ENCODE measurements at regions not wholly inside any gene's neighbourhood (a gene's known extent, or its start where the extent isn't known, plus 50 kb on each side); places are given as distances from the start of the nearest gene placed in this dataset.

GRCh38 chr2:181190711-181191110, 210.3 kb downstream of the UBE2E3 start:
- DNase-seq = no peak

DNA sequence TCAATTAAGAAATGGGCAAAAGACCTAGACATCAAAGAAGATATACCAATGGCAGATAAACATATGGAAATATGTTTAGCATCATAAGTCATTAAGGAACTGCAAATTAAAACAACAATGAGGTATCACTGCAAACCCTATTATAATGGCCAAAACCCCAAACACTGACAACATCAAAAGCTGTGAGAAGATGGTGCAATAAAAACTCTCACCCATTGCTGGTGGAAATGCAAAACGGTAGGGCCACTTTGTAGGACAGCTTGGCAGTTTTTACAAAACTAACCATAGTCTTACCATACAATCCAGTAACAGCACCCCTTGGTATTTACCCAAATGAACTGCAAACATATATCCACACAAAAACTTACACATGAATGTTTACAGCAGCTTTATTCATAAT, 213.1 kb downstream of the UBE2E3 start:
- DNase-seq = no peak

GRCh38 chr2:181196401-181196800, 216.0 kb downstream of the UBE2E3 start:
- DNase-seq = no peak

- no peak for DNase-seq
These were observed 216.8 kb downstream of the UBE2E3 start for GRCh38 chr2:181197140-181197760.

DNA sequence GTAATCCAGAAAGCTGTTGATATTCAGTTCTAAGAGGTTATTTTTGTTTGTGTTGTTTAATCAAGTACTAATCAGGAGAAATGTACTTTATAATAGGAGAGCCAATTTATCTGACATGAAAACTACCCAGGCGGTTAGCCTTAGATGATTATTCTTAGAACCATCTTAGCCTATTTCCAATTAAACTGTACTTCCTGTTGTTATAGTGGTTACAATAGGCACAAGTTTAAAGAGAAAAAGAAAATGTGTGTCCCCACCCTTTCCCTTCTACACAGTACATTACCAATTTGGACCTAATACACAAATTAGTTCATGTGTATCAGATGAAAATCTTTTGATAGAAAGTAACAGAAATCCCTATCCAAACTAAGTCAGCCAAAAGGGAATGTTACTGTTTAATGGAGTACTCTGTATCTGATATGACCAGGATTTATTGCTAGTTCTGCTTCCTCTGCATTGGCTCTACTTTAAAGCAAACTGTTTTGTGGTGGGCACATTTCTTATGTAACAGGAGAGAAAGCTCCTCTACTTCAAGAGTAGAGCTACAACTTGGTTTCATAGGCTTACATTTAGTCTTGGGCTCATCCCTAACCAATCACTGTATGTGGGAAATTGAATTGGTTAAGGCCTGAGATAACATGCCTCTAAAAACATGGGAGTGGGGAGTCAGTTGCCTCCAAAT, 217.9 kb downstream of the UBE2E3 start:
- DNase-seq = no peak

DNA sequence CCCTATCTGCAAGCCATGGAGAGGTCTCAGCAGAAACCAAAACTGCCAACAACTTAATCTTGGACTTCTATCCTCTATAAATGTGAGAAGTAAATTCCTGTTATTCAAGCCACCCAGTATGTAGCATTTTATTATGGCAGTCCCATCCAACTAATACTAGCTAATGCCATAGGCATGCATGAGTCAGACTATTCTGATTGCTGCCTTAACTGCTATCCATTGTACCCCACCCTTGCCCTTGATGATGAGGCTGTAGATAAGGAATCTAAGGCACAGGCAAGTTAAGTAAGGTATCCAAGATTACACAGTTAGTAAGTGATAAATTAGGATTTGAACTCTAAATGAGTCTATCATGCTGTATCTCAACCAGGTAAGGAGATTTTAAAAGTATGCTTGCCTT, 223.0 kb downstream of the UBE2E3 start:
- no peak for DNase-seq

GRCh38 chr2:181203916-181204315, 223.5 kb downstream of the UBE2E3 start:
- DNase-seq = no peak

GRCh38 chr2:181218401-181218821, 238.0 kb downstream of the UBE2E3 start:
- no peak for DNase-seq

- DNase-seq = no peak
These were observed 234.0 kb upstream of the ITGA4 start for GRCh38 chr2:181223234-181223633.

DNA sequence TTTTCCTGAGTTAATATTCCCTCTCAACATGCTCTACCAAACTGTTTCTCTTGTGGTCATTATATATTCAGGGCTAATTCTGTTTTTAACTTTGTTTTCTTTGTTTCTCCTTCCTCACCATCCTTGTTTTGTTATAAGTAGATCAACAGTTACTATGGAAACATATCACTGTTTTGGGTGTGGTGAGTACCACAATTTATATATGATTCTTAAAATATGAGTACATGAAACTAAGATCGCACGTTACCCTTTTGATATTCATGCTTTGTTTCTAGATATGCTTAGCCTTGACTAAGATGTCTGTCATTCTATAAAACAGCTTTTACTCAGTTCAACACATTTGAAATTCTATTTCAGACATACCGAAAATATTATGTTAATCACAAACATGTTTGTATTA, 232.3 kb upstream of the ITGA4 start:
- no peak for DNase-seq

GRCh38 chr2:181228661-181229060, 228.5 kb upstream of the ITGA4 start:
- DNase-seq = no peak

DNA sequence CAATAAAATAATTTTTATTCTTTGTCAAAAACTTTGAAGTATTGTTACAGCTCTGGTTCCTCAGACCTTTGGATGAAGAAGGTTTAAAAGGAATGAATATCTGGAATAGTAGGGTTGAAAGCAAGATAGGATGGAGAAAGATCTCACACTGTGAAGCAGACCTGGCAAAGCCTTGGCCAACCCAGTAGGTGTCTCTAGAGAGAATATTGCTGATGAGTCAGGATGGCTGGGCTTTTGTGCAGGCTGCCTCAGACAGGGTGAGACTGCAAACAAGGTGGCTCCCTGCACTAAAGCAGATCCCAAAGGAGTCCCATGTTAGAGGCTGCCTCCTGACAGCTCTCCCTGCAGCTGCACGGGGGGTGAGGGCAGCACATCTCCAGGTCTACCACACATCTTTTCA, 226.0 kb upstream of the ITGA4 start:
- DNase-seq = no peak

DNA sequence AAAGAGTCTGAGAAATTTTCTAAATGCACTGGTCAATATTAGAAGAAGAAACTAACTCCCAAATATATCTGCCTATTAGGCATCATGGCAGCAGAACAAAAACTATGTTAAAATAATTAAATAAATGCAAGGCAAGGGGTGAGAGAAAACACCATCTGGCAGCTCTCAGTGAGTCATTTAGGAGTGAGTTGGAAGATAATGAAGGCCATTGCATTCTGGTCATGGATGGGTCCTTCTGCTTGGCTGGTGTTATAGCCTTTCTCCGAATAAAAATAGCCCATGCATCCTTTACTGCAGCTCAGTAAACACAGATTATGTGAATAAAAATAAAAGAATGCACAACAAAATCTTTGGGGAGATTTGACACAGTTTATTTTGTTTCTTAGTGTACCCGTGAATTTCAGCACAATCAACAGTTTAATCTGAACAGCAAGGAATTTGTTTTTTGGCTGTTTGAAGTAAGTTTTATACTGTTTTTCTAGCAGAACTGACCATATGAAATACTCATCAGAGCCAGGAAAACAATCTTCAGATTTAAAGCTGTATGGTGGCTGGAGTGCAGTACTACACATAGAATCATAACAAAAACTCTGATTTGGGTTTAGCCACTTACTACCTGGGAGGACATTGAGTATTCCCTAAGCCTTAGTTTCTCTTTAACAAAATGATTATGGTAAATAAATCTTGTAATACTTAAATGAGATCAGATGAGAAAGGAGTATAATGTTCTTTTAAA, 225.1 kb upstream of the ITGA4 start:
- DNase-seq = no peak

- DNase-seq = no peak
These were observed 222.7 kb upstream of the ITGA4 start for GRCh38 chr2:181234487-181234891.

DNA sequence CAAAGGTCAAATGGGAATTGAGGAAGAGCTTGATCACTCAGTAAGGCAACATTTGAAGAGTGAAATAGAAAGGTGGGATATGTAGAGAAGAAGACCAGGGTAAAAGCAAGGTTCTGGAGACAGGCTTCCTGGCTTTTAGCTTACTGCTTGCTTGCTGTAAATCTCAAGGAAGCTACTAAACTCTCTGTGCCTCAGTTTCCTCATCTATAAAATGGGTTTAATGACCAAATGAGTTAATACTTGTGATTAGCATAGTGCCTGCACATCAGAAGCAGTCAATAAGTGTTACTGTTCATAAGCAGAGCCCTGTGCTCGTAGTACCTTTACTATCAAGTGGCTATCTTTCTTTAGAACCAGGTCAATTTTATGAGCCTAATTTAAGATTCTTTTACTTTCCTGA, 222.2 kb upstream of the ITGA4 start:
- DNase-seq = no peak

GRCh38 chr2:181235683-181236459, 221.3 kb upstream of the ITGA4 start:
- no peak for DNase-seq

GRCh38 chr2:181239201-181239799, 217.9 kb upstream of the ITGA4 start:
- DNase-seq = no peak

DNA sequence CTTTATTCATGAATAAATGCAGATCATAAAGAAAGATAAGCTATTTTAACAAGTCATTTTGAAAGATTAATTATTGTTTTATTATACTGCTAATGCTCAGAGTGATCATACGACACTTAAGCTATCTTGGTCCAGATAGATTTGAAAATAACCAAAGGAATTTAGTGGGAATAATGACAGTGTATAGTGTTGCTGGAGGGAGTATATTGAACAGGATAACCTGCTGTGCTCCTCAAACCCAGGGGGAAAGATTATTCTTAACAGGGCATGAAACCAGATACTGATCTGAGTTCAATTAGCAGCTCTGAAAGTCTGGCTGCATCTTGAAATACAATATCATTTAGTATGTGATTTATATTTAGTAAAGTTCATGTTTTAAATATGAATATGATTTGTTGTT, 216.3 kb upstream of the ITGA4 start:
- no peak for DNase-seq

GRCh38 chr2:181241366-181241765, 215.8 kb upstream of the ITGA4 start:
- DNase-seq = no peak

DNA sequence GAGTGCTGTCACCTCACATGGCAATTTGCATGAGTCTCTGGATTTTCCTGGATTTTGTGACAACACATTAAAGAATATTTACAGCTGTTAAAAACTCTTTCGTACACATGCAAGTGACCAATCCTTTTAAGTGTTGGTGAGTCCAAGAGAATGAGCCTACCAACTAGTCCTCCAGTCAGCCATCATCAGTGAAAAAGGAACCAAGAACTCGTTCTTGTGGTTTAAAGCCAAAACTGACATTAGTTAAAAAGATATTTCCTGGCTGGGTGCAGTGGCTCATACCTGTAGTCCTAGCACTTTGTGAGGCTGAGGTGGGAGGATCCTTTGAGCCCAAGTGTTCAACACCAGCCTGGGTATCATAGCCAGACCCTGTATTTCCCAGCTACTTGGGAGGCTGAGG, 215.4 kb upstream of the ITGA4 start:
- DNase-seq = no peak

DNA sequence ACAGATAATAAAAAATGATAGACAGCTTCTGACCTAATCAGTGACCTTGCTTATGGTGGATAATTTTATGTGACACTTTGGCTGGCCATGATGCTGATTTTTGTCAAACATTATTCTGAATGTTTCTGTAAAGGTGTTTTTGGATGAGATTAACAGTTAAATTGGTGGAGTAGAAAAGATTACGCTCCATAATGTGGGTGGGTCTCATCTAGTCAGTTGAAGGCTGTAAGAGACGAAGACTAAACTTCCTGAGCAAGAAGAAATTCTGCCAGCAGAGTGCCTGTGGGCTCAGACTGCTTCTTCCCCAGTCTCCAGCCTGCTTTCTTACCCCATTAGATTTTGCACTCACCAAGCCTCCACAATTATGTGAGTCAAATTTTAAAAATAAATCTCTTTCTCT, 214.9 kb upstream of the ITGA4 start:
- DNase-seq = no peak

GRCh38 chr2:181243319-181243718, 213.9 kb upstream of the ITGA4 start:
- no peak for DNase-seq

GRCh38 chr2:181250691-181251090, 206.5 kb upstream of the ITGA4 start:
- no peak for DNase-seq
